Dermis blood vessel endothelial cell (primary cell): ENCODE measurements at regions not wholly inside any gene's neighbourhood (a gene's known extent, or its start where the extent isn't known, plus 50 kb on each side); places are given as distances from the start of the nearest gene placed in this dataset.
A peak's percentile ranks its signal among the peaks of the same experiment; 100 is the strongest.
"Not testable (repeated sequence)": the region's sequence is repeated elsewhere in the genome, so short reads cannot be mapped to it uniquely, and the experiment has no call there.

Experiments
- DNase-seq: peaks from one replicate; pipeline ENCODE4 v3.0.0; 2010

DNA sequence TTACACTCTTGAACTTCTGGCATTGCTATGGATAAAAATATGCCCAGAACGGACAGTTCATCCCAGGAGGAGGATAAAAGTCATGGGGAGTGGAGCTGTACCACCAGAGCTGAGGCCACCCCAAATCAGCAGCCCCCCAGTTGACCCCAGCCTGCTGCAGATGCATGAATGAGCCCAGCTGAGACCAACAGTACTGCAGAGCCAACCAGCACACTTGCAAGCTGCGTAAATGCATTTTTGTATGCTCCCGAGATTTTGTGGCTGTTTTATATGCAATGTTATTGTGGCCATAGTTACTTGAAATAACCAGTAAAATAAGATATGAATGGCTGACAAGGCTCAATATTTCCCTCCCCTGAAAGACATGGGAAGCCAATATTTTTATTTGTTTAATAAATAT lies 264.6 kb downstream of the DUSP10 start:
- DNase-seq: no peak

DNA sequence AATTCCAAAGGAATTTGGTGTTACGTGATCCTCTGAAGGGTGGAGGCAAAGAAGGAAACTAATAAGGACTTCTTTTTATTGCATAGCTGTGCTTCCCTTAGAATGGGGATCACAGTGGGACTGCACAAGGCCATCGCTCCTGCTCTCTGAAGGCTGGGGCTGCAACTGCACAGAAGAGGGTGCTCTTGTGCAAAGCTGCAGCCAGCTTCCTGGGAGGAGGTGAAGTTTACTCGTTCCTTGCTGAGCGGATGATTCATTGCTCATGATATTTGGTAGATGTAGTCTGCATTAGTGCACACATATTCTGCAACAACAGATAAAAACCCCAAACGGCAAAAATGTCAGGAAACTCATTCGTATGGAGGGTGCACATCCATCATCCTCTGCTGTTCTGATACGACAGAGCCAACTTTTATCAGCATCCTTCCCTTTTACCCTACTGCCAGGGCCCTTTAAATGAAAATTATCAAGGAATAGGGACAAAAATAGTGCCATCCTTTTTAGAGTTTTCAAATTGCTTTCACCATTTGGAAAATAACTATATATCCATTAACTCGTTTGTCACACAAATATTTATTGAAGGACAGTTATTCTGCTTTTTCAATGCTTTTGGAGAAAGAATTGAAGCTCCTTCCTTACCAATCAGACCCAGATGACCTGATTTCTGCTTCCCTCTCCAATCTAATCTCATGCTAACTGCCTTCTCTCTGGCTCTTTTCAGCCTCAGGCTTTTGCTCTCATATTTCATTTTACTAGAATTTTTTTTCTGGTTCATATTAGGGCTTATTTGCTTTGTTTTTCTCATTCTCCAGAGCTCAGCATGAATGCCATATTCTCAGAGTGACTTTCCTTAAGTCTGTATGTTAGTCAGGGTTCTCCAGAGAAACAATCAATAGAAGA lies 263.6 kb downstream of the DUSP10 start:
- peak; percentile 26 for DNase-seq

DNA sequence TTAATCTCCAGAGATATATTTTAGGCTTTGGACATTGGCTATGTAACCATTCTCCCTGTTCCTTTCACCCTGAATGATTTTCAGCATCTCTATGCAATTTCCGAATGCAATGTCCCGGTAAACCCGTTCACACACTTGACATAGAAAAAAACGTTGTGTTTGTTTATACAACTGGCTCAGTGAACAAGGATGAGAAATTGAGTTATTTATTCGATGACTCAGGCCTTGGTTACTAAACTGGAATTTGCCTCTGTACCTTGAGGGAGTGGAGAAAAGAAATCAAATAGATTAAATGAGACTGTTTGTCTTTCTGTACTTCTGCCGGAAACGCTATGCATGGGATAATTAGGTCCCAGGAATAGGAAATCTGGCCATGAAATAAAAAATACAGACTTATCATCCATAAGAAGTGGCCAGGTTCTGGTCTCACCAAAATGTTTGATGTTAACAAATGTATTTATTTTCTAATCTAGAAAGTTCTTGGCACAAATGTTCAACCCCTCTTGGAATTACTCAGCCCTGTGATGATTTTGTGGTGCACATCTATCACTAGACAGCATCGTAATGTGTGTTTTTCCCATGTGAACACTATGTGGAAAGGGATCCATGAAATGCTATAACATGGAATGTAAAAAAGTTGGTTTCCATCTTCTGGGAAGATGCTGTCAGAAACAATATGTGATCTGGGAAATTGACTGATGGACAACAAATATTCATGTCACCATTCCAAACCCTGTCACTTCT lies 253.9 kb downstream of the DUSP10 start:
- DNase-seq: no peak

DNA sequence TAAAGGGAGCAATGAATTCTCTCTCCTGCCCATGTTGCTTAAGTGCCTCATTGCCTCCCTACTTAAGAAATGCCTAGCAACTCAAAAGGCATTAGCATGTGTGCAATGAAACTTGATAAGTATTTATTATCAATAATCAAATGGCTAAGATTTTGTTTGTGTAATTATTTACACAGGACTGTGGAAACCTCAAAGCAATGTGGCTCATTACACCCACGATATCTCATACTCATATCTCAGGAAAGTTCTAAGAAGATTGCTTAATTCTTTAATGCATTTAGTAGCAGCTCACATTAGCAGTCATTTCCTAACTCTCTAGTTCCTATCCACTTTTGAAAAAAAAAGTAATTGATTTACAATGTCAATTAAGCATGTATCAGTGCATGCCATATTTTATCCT lies 253.3 kb downstream of the DUSP10 start:
- DNase-seq: no peak

DNA sequence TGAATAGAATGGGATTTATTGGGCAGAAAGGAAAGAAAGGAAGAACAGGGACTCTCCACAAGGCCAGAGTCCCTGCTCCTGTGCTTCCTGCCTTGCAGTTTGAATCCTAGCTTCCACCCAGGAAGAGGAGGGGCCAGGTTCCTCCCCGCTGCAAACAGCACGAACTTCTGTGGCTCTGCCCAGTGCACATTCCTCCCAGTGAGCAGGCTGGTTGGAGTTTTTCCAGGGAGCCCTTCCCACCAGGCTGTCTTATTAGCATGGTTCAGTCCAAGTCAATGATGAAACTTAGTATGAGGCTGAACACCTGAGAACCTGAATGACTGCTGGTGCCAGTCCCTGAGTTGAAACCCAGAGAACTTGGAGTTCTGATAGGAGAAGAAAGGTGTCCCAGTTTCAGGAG lies 247.2 kb downstream of the DUSP10 start:
- no peak for DNase-seq

DNA sequence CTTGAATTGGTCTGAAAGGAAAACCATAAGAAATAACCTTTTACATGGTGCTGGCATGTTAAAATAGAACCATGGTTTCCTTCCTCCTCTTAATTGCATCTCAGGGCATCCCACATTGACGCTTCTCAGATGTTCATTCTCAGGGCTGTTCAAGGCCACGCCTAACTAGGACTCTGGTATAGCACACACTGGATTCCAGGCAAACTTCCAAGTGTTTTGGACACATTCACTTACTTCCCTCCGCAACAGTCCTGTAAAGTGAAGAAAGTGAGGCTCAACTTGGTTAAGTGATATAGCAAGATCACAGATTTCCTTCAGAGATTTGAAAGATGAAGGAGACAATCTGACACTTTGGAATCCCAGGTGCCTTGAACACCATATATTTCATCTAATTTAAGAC lies 244.8 kb downstream of the DUSP10 start:
- no peak for DNase-seq

DNA sequence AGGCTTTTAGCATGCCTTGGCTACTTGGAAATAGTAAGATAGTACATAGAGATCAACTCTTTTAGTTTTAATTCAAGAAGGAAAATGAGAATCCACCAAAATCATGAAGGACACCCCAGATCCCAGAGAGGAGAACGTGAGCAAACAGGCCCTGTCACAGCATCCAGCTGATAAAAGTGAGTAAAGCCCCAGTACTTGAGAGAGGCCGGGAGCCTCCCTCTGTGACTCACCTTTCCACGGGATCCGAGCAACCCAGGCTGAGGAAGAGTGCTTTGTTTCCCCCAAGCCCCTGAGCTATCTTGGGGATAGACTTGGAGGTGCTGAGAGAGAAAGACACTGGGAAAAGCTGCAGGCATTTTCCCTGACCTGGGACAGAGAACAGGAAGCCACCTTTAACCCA lies 238.6 kb downstream of the DUSP10 start:
- DNase-seq: no peak

DNA sequence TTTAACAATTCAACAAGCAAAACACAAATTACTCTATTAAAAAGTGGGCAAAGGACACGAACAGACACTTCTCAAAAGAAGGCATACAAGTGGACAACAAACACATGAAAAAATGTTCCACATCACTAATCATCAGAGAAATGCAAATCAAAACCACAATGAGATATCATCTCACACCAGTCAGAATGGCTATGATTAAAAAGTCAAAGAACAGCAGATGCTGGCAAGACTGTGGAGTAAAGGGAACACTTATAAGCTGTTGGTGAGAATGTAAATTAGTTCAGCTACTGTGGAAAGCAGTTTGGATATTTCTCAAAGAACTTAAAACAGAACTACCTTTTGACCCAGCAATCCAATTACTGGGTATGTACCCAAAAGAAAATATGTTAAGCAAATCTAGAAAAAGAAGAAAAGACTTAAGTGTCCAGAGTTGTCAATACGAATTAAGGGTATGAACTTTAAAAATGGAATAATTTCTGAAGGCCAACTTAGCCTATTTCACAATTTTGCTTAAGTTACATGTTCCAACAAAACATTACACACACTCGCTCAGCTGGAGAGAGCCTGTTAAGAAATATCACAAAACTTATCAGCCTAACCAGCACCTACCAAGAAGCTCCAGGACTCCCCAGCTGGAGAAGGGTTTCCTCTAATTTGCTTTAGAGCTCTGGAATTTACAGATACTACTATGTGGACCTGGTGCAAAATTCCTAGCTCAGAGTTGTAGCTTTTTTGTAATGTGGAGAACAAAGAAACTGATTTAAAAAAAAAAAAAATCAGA lies 232.1 kb downstream of the DUSP10 start:
- DNase-seq: no peak

DNA sequence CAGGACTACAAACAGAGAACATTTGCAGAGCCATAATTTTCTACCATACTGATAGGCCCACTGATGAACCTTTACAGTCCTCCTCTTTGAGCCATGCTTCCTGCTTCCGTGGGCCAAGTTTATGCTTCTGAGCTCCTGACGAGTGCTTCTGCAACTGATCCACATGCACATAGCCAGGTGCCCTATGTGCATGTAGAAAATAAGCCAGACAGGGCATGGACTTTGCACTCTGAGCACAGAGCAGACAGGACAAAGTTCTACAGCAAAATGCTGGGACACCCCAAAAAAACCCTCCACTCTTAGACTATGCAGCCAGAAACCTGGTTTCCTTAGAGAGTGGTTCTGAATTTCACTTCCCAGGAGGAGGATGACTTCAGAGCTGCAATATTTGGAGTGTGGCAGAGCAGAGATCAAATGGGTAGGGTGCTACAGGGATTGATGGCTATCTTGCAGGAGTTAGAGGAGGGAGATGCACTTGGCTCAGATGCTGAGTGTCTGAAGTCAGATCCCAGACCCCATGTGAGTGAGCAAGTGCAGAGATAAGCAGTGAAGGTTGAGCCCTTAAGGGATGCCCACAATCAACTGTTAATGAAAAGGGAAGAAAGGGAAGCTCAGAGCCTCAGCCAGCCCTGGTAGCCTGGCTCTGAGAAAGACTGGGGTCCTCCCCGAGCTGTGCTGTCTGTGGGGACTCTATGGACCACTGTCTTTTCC lies 230.9 kb downstream of the DUSP10 start:
- DNase-seq: no peak

DNA sequence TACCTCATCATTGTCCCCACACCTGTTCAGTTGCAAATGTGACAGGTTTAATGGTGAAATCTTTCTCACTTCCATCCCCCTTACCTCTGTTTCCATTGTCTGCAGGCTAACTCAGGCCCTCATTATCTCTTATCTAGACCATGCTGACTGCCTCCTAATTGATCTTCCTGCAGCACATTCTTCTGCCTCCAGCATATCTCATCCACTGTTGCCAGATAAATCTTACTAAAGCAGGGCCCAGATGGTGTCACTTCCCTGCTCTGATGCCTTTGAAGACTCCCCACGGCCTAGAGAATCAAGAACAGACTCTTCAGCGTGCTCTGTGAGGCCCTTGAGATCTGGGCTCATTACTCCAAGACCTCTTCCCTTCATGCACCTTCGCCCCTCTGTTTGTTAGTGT lies 230.1 kb downstream of the DUSP10 start:
- DNase-seq: no peak

DNA sequence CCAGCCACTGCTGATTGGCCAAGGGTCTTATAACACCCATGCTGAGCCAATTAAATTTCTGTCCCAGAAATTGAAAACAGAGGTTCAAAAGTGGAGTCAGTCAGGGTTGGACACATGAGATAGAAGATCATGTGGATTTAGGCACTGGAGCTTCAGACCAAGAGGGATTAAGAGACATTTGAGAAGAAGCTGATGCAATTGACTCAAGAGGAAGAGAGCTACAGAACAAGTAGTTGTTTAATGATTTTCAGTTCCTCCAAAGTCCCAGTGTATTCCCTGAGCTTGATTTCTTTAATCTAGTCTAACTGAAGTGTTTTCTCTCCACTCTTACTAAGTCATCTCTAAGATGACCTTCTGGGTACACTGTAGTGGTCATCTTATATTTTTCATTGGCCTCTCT lies 227.1 kb downstream of the DUSP10 start:
- no peak for DNase-seq

DNA sequence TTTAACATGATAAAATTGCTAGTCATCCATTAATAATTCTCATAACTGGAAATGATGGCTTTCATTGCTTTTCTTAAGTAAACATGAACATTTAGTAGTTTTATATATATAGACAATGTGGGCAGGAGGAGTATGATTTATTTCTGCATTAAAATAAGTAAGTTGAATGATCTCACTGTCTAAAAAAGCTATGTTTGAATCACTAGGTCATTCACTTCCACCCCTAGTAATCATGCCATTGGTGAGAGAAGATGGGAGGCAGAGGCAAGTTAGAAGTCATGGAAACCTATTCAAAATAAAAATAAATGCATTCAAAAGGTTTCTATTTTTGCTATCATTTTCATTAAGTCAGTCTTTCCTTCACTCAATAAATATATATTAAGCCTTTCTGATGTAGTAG lies 226.4 kb downstream of the DUSP10 start:
- no peak for DNase-seq

DNA sequence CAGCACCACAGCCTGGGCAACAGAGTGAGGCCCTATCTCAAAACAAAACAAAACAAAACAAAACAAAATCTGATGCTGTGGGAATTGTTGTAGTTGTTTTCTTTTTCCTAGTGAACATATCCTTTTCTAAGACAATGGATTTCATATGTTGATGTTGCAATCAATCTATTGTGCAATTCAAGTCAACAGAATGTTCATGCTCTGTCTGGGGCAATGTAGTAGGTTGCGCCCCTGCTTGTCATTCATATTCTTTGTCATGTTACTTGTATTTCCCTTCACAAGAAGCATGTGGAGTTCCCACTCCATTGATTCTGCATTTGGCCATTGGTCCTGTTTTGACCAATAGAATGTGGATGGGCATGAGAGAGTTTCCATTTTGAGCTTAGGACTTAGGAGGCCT lies 223.9 kb downstream of the DUSP10 start:
- no peak for DNase-seq

DNA sequence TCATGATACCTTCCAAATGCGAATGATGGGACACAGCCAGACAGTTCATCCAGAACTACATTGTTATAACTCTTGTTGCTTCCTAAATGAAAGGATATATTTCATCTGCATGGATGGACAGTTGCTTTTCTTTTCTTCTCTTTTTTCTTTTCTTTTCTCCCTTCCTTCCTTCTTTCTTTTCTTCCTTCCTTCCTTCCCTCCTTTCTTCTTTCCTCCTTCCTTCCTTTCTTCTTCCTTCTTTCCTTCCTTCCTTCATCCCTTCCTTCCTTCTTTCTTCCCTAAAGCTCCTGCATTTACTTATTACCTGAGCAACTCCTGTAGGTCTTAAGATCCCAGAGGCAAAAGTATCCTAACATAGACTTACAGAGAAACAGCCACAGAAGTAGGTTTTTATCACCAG lies 221.6 kb downstream of the DUSP10 start:
- DNase-seq: no peak

DNA sequence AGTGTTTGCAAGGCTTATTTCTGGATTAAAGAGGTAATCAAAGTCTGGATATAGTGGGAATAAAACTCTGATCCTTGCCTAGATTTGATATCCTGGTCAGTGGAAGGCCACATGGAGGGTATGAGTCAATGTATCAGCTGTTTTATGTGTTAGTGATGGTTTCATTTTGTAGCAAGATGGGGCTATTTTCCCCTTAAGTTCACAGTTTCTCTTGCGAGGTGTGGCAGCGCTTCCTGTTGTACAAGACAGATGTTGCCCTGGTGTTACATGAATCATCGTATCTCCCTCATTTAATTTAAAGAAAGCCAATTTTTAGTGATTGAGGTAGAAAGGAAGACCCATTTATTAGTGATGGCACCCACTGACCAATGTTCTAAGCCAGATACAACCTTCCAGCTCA lies 220.2 kb downstream of the DUSP10 start:
- no peak for DNase-seq

DNA sequence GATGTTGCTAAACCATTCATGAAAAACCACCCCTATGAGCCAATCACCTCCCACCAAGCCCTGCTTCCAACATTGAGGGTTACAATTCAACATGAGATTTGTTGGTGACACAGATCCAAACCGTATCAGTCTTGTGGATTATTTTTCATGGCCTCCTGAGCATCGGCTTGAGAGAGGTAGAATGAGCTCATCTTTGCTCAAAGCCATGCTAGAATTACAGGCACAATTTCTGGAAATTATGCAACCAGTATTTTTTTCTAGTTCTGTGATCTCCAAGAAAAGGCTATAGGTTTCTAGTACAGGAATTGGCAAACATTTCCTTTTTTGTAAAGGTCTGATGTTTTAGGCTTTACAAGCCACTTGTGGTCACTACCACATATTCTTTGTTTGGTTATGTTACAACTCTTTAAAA lies 219.4 kb downstream of the DUSP10 start:
- no peak for DNase-seq

DNA sequence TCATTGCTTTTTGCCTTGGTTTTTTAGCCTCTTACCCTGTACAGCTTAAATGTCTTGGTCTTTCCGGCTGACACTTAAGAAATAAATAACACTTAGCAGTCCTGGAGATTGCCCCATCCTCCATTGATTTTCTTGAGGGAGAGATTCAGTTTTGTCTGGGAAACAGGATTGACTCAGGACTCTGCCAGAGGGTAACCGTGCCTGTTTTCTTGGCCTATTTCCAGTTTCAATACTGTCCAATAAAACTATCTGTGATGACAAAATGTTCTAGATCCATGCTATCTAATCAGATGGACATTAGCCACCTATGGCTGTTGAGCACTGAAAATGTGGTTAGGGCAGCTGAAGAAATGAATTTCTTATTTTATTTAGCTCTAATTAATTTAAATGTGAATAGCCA lies 216.1 kb downstream of the DUSP10 start:
- DNase-seq: no peak

DNA sequence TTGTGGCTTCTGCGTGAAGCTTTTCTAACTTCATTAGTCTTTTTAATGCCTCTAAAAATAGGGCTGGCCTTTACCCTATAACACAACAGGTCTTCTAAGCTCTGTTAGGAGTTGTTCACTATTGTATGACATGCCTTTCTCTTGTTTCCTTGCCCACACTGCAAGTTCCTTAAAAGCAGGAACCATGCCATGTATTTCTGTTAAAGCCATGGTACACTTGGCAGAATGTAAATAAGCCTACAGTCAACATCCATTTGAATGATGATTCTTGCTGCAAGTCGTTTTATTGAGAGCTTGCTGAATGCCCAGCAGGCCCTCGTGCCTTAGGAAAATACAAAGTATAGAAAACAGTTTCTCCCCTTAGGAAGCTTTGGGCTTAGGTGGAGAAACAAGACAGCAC lies 214.6 kb downstream of the DUSP10 start:
- DNase-seq: no peak

DNA sequence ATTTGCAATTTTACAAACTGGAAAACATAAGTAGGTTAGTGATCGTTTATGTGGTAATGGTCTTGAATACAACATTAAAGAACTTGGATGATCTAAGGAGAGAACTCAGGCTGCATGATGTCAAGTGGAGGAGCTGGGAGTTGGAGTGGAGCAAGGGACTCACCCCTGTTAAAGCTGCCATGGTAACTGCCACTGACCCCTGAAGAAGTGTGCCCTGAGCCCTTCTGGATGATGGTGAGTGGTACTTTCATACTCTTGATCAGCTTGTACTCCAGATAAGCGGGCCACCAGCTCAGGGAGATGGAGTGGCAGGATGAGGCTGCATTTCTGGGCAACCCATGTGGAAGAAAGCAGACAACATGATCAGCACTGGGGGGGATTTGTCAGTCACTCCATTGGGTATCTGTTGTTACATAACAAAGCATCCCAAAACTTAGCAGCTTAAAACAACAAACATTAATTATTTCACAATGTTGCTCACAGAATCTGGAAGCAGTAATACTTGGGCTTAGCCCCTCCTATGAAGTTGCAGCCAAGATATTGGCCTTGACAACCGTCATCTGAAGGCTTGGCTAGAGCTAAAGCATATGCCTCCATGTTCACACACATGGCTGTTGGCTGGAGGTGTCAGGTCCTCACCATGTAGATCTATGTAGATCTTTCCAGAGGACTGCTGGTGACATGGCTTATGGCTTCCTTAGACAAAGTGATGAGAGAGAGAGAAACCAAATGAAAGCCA lies 213.8 kb downstream of the DUSP10 start:
- no peak for DNase-seq

DNA sequence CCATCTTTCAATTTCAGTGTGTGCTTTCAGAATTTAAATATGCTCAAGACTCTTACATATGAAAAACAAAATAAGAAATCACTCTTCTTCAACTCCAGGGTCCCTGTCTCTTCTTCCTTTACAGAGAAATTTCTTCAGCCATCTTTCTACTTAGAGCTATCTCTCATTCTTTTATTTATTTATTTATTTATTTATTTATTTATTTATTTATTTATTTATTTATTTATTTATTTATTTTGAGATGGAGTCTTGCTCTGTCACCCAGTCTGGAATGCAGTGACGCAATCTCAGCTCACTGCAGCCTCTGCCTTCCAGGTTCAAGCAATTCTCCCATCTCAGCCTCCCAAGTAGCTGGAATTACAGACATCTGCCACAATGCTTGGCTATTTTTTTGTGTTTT lies 211.7 kb downstream of the DUSP10 start:
- not testable (repeated sequence) for DNase-seq

DNA sequence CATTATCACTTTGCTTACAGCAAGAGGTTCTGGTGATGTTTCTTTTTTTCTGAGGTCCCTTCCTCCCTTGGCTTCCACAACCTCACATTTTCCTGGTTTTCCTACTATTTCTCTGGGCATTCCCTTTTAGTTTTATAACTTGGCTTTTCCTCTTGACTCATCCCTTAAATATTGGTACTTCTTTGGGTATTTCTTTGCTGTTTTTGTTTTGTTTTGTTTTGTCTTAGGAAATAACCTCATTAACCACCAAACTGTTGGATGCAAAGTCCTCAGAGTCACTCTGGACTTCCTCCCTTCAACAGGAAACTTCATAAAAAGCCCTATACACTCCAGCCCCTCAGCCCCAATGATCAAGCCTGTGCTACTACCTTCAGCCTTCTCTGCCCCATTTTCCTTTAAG lies 211.1 kb downstream of the DUSP10 start:
- no peak for DNase-seq
